Keratinocyte (primary cell): ENCODE measurements at regions not wholly inside any gene's neighbourhood (a gene's known extent, or its start where the extent isn't known, plus 50 kb on each side); places are given as distances from the start of the nearest gene placed in this dataset.

ENCODE experiments used
- DNase-seq: peaks from one replicate; pipeline ENCODE4 v3.0.0-alpha.2; 2011; ENCODE audit warnings: low read depth, missing footprints, low spot score
- FAIRE-seq: peaks from 2 replicates; lab custom pipeline; 2011; peaks lifted over from hg19 to GRCh38; lab: Jason Lieb, UNC
- H2AFZ ChIP-seq: 2 replicates; pipeline ENCODE4 v1.6.0; 2012; ENCODE audit warnings: low read length, control low read depth, inconsistent platforms; ENCODE audit not compliant: control insufficient read depth
- H3K27ac ChIP-seq: 2 replicates; pipeline ENCODE4 v1.5.1; 2011; ENCODE audit warnings: low read length; ENCODE audit not compliant: control insufficient read depth, insufficient read depth
- H3K27me3 ChIP-seq: 3 replicates; pipeline ENCODE4 v1.6.0; 2011; ENCODE audit warnings: low read length; ENCODE audit not compliant: control insufficient read depth, insufficient read depth; ENCODE audit errors: extremely low read depth
- H3K36me3 ChIP-seq, 2 experiments: 2 replicates in 1 of 2; 3 replicates in 1 of 2; pipeline ENCODE4 v1.5.1; 2011; ENCODE audit warnings: low read length in 2 of 2, mild to moderate bottlenecking in 1 of 2; ENCODE audit not compliant: control insufficient read depth in 2 of 2, insufficient read depth in 2 of 2; ENCODE audit errors: extremely low read depth in 1 of 2
- H3K4me1 ChIP-seq: 3 replicates; pipeline ENCODE4 v1.5.1; 2011; ENCODE audit warnings: low read length; ENCODE audit not compliant: control insufficient read depth, insufficient read depth; ENCODE audit errors: extremely low read depth
- H3K4me2 ChIP-seq: 3 replicates; pipeline ENCODE4 v1.6.0; 2011; ENCODE audit warnings: low read depth, low read length; ENCODE audit not compliant: control insufficient read depth, insufficient read depth; ENCODE audit errors: extremely low read depth
- H3K4me3 ChIP-seq, 3 experiments: fragments of 200-600 bp in 1 of 3; sonication (generic) in 1 of 3; 2 replicates in 2 of 3; 3 replicates in 1 of 3; pipeline ENCODE4 v1.5.1; 2011 to 2016; ENCODE audit warnings: low read length in 3 of 3, mild to moderate bottlenecking in 3 of 3, control low read depth in 2 of 3, inconsistent platforms in 1 of 3, low read depth in 1 of 3, mixed read lengths in 1 of 3, mixed run types in 1 of 3, moderate library complexity in 1 of 3; ENCODE audit not compliant: control insufficient read depth in 2 of 3, insufficient read depth in 2 of 3; ENCODE audit errors: extremely low read depth in 1 of 3
- H3K79me2 ChIP-seq: 2 replicates; pipeline ENCODE4 v1.6.0; 2012; ENCODE audit warnings: low read length; ENCODE audit not compliant: control insufficient read depth, insufficient read depth
- H3K9ac ChIP-seq: 3 replicates; pipeline ENCODE4 v1.6.0; 2011; ENCODE audit warnings: low read length; ENCODE audit not compliant: control insufficient read depth, insufficient read depth; ENCODE audit errors: extremely low read depth
- H3K9me1 ChIP-seq: 3 replicates; pipeline ENCODE4 v1.6.0; 2011; ENCODE audit warnings: low read length; ENCODE audit not compliant: control insufficient read depth, insufficient read depth; ENCODE audit errors: extremely low read depth
- H3K9me3 ChIP-seq: 2 replicates; pipeline ENCODE4 v1.5.1; 2012; ENCODE audit warnings: low read depth, low read length; ENCODE audit not compliant: control insufficient read depth
- H4K20me1 ChIP-seq: 3 replicates; pipeline ENCODE4 v1.6.0; 2011; ENCODE audit warnings: low read length; ENCODE audit not compliant: control insufficient read depth, insufficient read depth; ENCODE audit errors: extremely low read depth
- CTCF ChIP-seq, 3 experiments: IDR thresholded peaks in 1 of 3; conservative IDR thresholded peaks in 1 of 3; optimal IDR thresholded peaks in 1 of 3; 2 replicates in 2 of 3; 3 replicates in 1 of 3; pipeline versions ENCODE3 to v1.5.1; 2011; ENCODE audit warnings: low read length in 3 of 3, mild to moderate bottlenecking in 3 of 3, moderate library complexity in 2 of 3, control low read depth in 1 of 3, inconsistent platforms in 1 of 3; ENCODE audit not compliant: insufficient read depth in 2 of 3; ENCODE audit errors: extremely low read depth in 1 of 3
- EZH2 ChIP-seq: IDR thresholded peaks from one replicate; pipeline ENCODE4 v1.6.1; 2012; ENCODE audit warnings: inconsistent platforms, mild to moderate bottlenecking, low read length, moderate library complexity
- dilution Hi-C: fragments of 300-500 bp; cut with MboI; formaldehyde crosslinking; loops from one replicate; pipeline ENCODE4 v1.7.0; 2020; ENCODE audit warnings: low sequenced_read_pairs; ENCODE audit not compliant: extremely low pct_ligation_motif_present

- no peak for FAIRE-seq
- no peaks in the 10 kb centered on the region for H4K20me1 ChIP-seq
- no peaks in the 10 kb centered on the region for H3K79me2 ChIP-seq
- no peaks in the 10 kb centered on the region for H3K9me1 ChIP-seq
- no peak overlapping the region for H3K27ac ChIP-seq
- dilution Hi-C loops, result no loop called here
- H3K36me3 ChIP-seq, result no peaks in the 10 kb centered on the region
- TF ChIP-seq EZH2, result no peak
- TF ChIP-seq CTCF (optimal IDR thresholded peaks at IDR 0.05 in 1 of 3, IDR thresholded peaks at IDR 0.05 in 1 of 3, conservative IDR thresholded peaks at IDR 0.05 in 1 of 3; ENCODE audit: extremely low read depth in 1 of 3, insufficient read depth in 2 of 3, low read length in 3 of 3), result no peak
- H3K4me3 ChIP-seq, result no peak overlapping the region
- no peaks in the 10 kb centered on the region for H3K9me3 ChIP-seq
- no peak for DNase-seq
- H2AFZ ChIP-seq, result no peak overlapping the region
- H3K27me3 ChIP-seq, result no peaks in the 10 kb centered on the region
- no peak overlapping the region for H3K4me2 ChIP-seq
- no peaks in the 10 kb centered on the region for H3K4me1 ChIP-seq
- H3K9ac ChIP-seq, result no peak overlapping the region
Observed at GRCh38 chr6:147859071-147859470, 350.6 kb downstream of the SAMD5 start.

- Histone ChIP-seq H3K4me2 (no peak overlapping the region), H3K9me3 (no peaks in the 10 kb centered on the region), H3K36me3 (no peaks in the 10 kb centered on the region), H2AFZ (no peak overlapping the region), H3K27ac (no peak overlapping the region), H3K27me3 (no peaks in the 10 kb centered on the region), H3K9me1 (no peaks in the 10 kb centered on the region), H4K20me1 (no peaks in the 10 kb centered on the region), H3K79me2 (no peaks in the 10 kb centered on the region), H3K4me1 (no peaks in the 10 kb centered on the region), H3K9ac (no peak overlapping the region), H3K4me3 (no peak overlapping the region)
- DNase-seq (no peak), FAIRE-seq (no peak)
- TF ChIP-seq EZH2 (no peak), CTCF (optimal IDR thresholded peaks at IDR 0.05 in 1 of 3, IDR thresholded peaks at IDR 0.05 in 1 of 3, conservative IDR thresholded peaks at IDR 0.05 in 1 of 3; ENCODE audit: extremely low read depth in 1 of 3, insufficient read depth in 2 of 3, low read length in 3 of 3) (no peak)
- dilution Hi-C loops, result no loop called here
Observed at GRCh38 chr6:147861696-147862095, 353.2 kb downstream of the SAMD5 start.
